Renal cortical epithelial cell (primary cell): ENCODE measurements at regions not wholly inside any gene's neighbourhood (a gene's known extent, or its start where the extent isn't known, plus 50 kb on each side); places are given as distances from the start of the nearest gene placed in this dataset.
"Not testable (repeated sequence)": the region's sequence is repeated elsewhere in the genome, so short reads cannot be mapped to it uniquely, and the experiment has no call there.

ENCODE experiments used
- DNase-seq: peaks from one replicate; pipeline ENCODE4 v3.0.0-alpha.2; 2011; ENCODE audit warnings: low read depth

GRCh38 chr6:6812427-6812826, 223.9 kb downstream of the LY86 start:
- DNase-seq = no peak

- DNase-seq = peak; percentile 40
These were observed 227.2 kb downstream of the LY86 start for GRCh38 chr6:6815732-6816131.

- DNase-seq = no peak
These were observed 228.2 kb downstream of the LY86 start for GRCh38 chr6:6816716-6817115.

GRCh38 chr6:6818078-6818639, 229.6 kb downstream of the LY86 start:
- no peak for DNase-seq

- DNase-seq = peak; percentile 73
These were observed 232.2 kb downstream of the LY86 start for GRCh38 chr6:6820641-6821238.

- no peak for DNase-seq
These were observed 233.2 kb downstream of the LY86 start for GRCh38 chr6:6821639-6822261.

GRCh38 chr6:6823030-6823429, 234.5 kb downstream of the LY86 start:
- DNase-seq = no peak

- no peak for DNase-seq
These were observed 235.2 kb downstream of the LY86 start for GRCh38 chr6:6823568-6824224.

- no peak for DNase-seq
These were observed 235.9 kb downstream of the LY86 start for GRCh38 chr6:6824381-6824780.

- no peak for DNase-seq
These were observed 236.8 kb downstream of the LY86 start for GRCh38 chr6:6825193-6825784.

GRCh38 chr6:6826095-6826901, 237.8 kb downstream of the LY86 start:
- peak; percentile 27 for DNase-seq

GRCh38 chr6:6826961-6827360, 238.4 kb downstream of the LY86 start:
- DNase-seq = no peak

GRCh38 chr6:6829872-6830685, 241.6 kb downstream of the LY86 start:
- no peak for DNase-seq

GRCh38 chr6:6830686-6831063, 242.2 kb downstream of the LY86 start:
- DNase-seq = not testable (repeated sequence)

GRCh38 chr6:6832439-6832838, 243.9 kb downstream of the LY86 start:
- no peak for DNase-seq

GRCh38 chr6:6834356-6835222, 246.1 kb downstream of the LY86 start:
- peak; percentile 37 for DNase-seq

- no peak for DNase-seq
These were observed 246.6 kb downstream of the LY86 start for GRCh38 chr6:6835223-6835503.

GRCh38 chr6:6836609-6837406, 248.3 kb downstream of the LY86 start:
- no peak for DNase-seq

- no peak for DNase-seq
These were observed 249.1 kb downstream of the LY86 start for GRCh38 chr6:6837541-6838080.
